ENCODE measurements at regions not wholly inside any gene's neighbourhood (a gene's known extent, or its start where the extent isn't known, plus 50 kb on each side); places are given as distances from the start of the nearest gene placed in this dataset.

GRCh38 chr12:83476695-83477690, 790.3 kb downstream of the TMTC2 start:
- H3K27ac ChIP-seq (ENCODE audit: low read depth in 2 of 2, low read length in 2 of 2) = no peak overlapping the region
- no peak overlapping the region for H3K9ac ChIP-seq (ENCODE audit: low read depth in 1 of 2, low read length in 2 of 2)
- H3K4me1 ChIP-seq (ENCODE audit: control insufficient read depth in 2 of 2, insufficient read depth in 2 of 2, low read length in 2 of 2) = no peaks in the 10 kb centered on the region
- no peaks in the 10 kb centered on the region for H3K9me3 ChIP-seq (ENCODE audit: control insufficient read depth in 2 of 2, low read length in 2 of 2)
- H3K27me3 ChIP-seq (ENCODE audit: control insufficient read depth in 2 of 2, insufficient read depth in 2 of 2, low read length in 2 of 2) = no peaks in the 10 kb centered on the region
- no peaks in the 10 kb centered on the region for H3K36me3 ChIP-seq (ENCODE audit: control insufficient read depth in 2 of 2, insufficient read depth in 2 of 2, low read length in 2 of 2)
- no peak overlapping the region for H3K4me3 ChIP-seq (ENCODE audit: low read length in 2 of 2)

DNA sequence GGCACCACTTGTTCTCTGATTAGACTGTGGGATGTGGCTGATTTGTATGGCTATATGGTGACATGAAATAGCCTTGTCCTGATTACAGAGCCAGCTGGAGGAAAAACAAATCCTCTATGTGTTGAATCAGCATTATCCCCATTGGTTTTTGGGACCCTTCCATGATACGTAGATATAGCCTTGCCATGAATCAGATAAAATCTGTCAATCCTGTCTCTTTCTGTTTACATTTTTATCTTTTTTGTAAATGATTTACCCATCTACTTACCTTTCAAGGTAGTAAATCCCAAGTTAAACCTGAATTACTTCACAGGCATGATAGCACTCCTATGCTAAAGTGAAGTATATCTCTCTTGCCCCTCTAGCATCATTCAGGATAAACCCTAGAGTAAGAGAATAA, 789.3 kb downstream of the TMTC2 start:
- Histone ChIP-seq H3K9me3 (ENCODE audit: control insufficient read depth in 2 of 2, low read length in 2 of 2) (no peaks in the 10 kb centered on the region), H3K4me1 (ENCODE audit: control insufficient read depth in 2 of 2, insufficient read depth in 2 of 2, low read length in 2 of 2) (no peaks in the 10 kb centered on the region), H3K36me3 (ENCODE audit: control insufficient read depth in 2 of 2, insufficient read depth in 2 of 2, low read length in 2 of 2) (no peaks in the 10 kb centered on the region), H3K27ac (ENCODE audit: low read depth in 2 of 2, low read length in 2 of 2) (no peak overlapping the region), H3K27me3 (ENCODE audit: control insufficient read depth in 2 of 2, insufficient read depth in 2 of 2, low read length in 2 of 2) (no peaks in the 10 kb centered on the region), H3K9ac (ENCODE audit: low read depth in 1 of 2, low read length in 2 of 2) (no peak overlapping the region), H3K4me3 (ENCODE audit: low read length in 2 of 2) (no peak overlapping the region)

- no peaks in the 10 kb centered on the region for H3K36me3 ChIP-seq (ENCODE audit: control insufficient read depth in 2 of 2, insufficient read depth in 2 of 2, low read length in 2 of 2)
- H3K9ac ChIP-seq (ENCODE audit: low read depth in 1 of 2, low read length in 2 of 2) = no peak overlapping the region
- H3K27ac ChIP-seq (ENCODE audit: low read depth in 2 of 2, low read length in 2 of 2) = no peak overlapping the region
- H3K4me1 ChIP-seq (ENCODE audit: control insufficient read depth in 2 of 2, insufficient read depth in 2 of 2, low read length in 2 of 2) = no peaks in the 10 kb centered on the region
- no peaks in the 10 kb centered on the region for H3K9me3 ChIP-seq (ENCODE audit: control insufficient read depth in 2 of 2, low read length in 2 of 2)
- H3K27me3 ChIP-seq (ENCODE audit: control insufficient read depth in 2 of 2, insufficient read depth in 2 of 2, low read length in 2 of 2) = no peaks in the 10 kb centered on the region
- H3K4me3 ChIP-seq (ENCODE audit: low read length in 2 of 2) = no peak overlapping the region
These were observed 787.7 kb downstream of the TMTC2 start for GRCh38 chr12:83474369-83474768.

GRCh38 chr12:83473408-83474095, 786.8 kb downstream of the TMTC2 start:
- Histone ChIP-seq H3K9ac (ENCODE audit: low read depth in 1 of 2, low read length in 2 of 2) (no peak overlapping the region), H3K36me3 (ENCODE audit: control insufficient read depth in 2 of 2, insufficient read depth in 2 of 2, low read length in 2 of 2) (no peaks in the 10 kb centered on the region), H3K4me1 (ENCODE audit: control insufficient read depth in 2 of 2, insufficient read depth in 2 of 2, low read length in 2 of 2) (no peaks in the 10 kb centered on the region), H3K27me3 (ENCODE audit: control insufficient read depth in 2 of 2, insufficient read depth in 2 of 2, low read length in 2 of 2) (no peaks in the 10 kb centered on the region), H3K9me3 (ENCODE audit: control insufficient read depth in 2 of 2, low read length in 2 of 2) (no peaks in the 10 kb centered on the region), H3K4me3 (ENCODE audit: low read length in 2 of 2) (no peak overlapping the region), H3K27ac (ENCODE audit: low read depth in 2 of 2, low read length in 2 of 2) (no peak overlapping the region)

DNA sequence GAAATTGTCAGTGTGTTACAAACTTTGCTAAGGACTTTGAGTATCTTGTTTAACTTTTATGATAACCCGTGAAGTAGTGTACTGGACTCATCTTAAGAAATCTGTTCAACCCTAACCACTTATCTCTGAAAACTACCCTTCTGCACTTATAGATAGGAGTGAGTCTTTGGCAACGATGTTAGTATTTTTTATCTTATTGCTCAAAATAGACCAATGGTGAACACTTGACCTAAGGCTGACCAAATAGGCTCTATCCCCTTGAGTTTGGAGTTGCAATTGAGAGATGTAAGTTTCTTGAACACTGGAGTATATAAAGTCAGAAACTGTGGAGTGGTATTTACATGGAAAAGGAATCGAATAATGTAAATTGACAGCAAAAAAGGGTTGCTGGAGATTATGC, 786.1 kb downstream of the TMTC2 start:
- no peaks in the 10 kb centered on the region for H3K9me3 ChIP-seq (ENCODE audit: control insufficient read depth in 2 of 2, low read length in 2 of 2)
- H3K4me3 ChIP-seq (ENCODE audit: low read length in 2 of 2) = no peak overlapping the region
- no peak overlapping the region for H3K9ac ChIP-seq (ENCODE audit: low read depth in 1 of 2, low read length in 2 of 2)
- H3K36me3 ChIP-seq (ENCODE audit: control insufficient read depth in 2 of 2, insufficient read depth in 2 of 2, low read length in 2 of 2) = no peaks in the 10 kb centered on the region
- H3K4me1 ChIP-seq (ENCODE audit: control insufficient read depth in 2 of 2, insufficient read depth in 2 of 2, low read length in 2 of 2) = no peaks in the 10 kb centered on the region
- no peaks in the 10 kb centered on the region for H3K27me3 ChIP-seq (ENCODE audit: control insufficient read depth in 2 of 2, insufficient read depth in 2 of 2, low read length in 2 of 2)
- H3K27ac ChIP-seq (ENCODE audit: low read depth in 2 of 2, low read length in 2 of 2) = no peak overlapping the region

GRCh38 chr12:83472350-83472749, 785.6 kb downstream of the TMTC2 start:
- H3K9me3 ChIP-seq (ENCODE audit: control insufficient read depth in 2 of 2, low read length in 2 of 2) = no peaks in the 10 kb centered on the region
- H3K4me1 ChIP-seq (ENCODE audit: control insufficient read depth in 2 of 2, insufficient read depth in 2 of 2, low read length in 2 of 2) = no peaks in the 10 kb centered on the region
- H3K4me3 ChIP-seq (ENCODE audit: low read length in 2 of 2) = no peak overlapping the region
- H3K27ac ChIP-seq (ENCODE audit: low read depth in 2 of 2, low read length in 2 of 2) = no peak overlapping the region
- no peaks in the 10 kb centered on the region for H3K27me3 ChIP-seq (ENCODE audit: control insufficient read depth in 2 of 2, insufficient read depth in 2 of 2, low read length in 2 of 2)
- H3K9ac ChIP-seq (ENCODE audit: low read depth in 1 of 2, low read length in 2 of 2) = no peak overlapping the region
- no peaks in the 10 kb centered on the region for H3K36me3 ChIP-seq (ENCODE audit: control insufficient read depth in 2 of 2, insufficient read depth in 2 of 2, low read length in 2 of 2)

- Histone ChIP-seq H3K4me3 (ENCODE audit: low read length in 2 of 2) (no peak overlapping the region), H3K27ac (ENCODE audit: low read depth in 2 of 2, low read length in 2 of 2) (no peak overlapping the region), H3K9me3 (ENCODE audit: control insufficient read depth in 2 of 2, low read length in 2 of 2) (no peaks in the 10 kb centered on the region), H3K36me3 (ENCODE audit: control insufficient read depth in 2 of 2, insufficient read depth in 2 of 2, low read length in 2 of 2) (no peaks in the 10 kb centered on the region), H3K9ac (ENCODE audit: low read depth in 1 of 2, low read length in 2 of 2) (no peak overlapping the region), H3K4me1 (ENCODE audit: control insufficient read depth in 2 of 2, insufficient read depth in 2 of 2, low read length in 2 of 2) (no peaks in the 10 kb centered on the region), H3K27me3 (ENCODE audit: control insufficient read depth in 2 of 2, insufficient read depth in 2 of 2, low read length in 2 of 2) (no peaks in the 10 kb centered on the region)
These were observed 784.6 kb downstream of the TMTC2 start for GRCh38 chr12:83471341-83471740.

- no peak overlapping the region for H3K4me3 ChIP-seq (ENCODE audit: low read length in 2 of 2)
- no peaks in the 10 kb centered on the region for H3K9me3 ChIP-seq (ENCODE audit: control insufficient read depth in 2 of 2, low read length in 2 of 2)
- H3K36me3 ChIP-seq (ENCODE audit: control insufficient read depth in 2 of 2, insufficient read depth in 2 of 2, low read length in 2 of 2) = no peaks in the 10 kb centered on the region
- H3K4me1 ChIP-seq (ENCODE audit: control insufficient read depth in 2 of 2, insufficient read depth in 2 of 2, low read length in 2 of 2) = no peaks in the 10 kb centered on the region
- H3K27ac ChIP-seq (ENCODE audit: low read depth in 2 of 2, low read length in 2 of 2) = no peak overlapping the region
- H3K27me3 ChIP-seq (ENCODE audit: control insufficient read depth in 2 of 2, insufficient read depth in 2 of 2, low read length in 2 of 2) = no peaks in the 10 kb centered on the region
- H3K9ac ChIP-seq (ENCODE audit: low read depth in 1 of 2, low read length in 2 of 2) = no peak overlapping the region
These were observed 784.0 kb downstream of the TMTC2 start for GRCh38 chr12:83470749-83471148.

DNA sequence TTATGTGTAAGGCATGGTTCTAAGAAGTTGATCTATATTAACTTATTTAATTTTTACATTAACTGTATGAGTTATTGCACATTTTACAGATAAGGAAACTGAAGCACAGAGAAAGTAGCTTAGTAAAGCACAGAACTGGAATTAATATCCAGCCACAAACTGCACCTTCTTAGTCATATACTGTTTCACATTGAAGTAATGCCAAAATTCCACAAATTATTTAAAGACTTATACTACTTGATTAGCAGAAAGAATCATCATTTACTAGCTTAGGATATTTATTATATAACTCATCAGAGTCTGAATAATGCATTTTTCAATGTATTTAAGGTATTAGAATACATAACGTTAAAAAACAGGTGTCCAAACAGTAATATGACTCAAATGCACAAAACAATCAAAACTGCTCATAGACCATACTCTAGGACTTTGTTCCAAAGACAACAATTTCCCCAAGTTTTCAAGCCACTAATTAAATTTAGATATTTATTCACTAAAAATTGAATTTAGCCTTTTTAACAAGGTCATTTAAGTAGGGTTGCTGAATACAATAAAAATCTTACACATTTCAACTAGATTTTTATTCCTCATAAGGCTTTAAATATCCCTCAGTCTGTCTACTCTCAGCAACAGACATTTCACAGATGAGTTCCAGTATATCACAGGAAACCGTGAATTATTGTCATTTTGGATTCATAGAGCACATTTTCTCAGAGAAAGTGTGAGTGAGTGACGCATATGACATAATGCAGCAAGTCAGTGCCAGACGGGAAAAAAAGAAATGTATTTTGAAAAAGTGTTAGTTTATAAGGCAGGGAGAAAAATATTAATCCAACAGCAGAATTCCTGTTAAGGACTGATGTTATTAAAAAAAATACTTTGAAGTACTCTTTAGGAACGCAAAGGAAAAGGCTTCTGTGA, 782.5 kb downstream of the TMTC2 start:
- H3K4me3 ChIP-seq (ENCODE audit: low read length in 2 of 2) = no peak overlapping the region
- H3K4me1 ChIP-seq (ENCODE audit: control insufficient read depth in 2 of 2, insufficient read depth in 2 of 2, low read length in 2 of 2) = no peaks in the 10 kb centered on the region
- no peak overlapping the region for H3K9ac ChIP-seq (ENCODE audit: low read depth in 1 of 2, low read length in 2 of 2)
- H3K9me3 ChIP-seq (ENCODE audit: control insufficient read depth in 2 of 2, low read length in 2 of 2) = no peaks in the 10 kb centered on the region
- H3K36me3 ChIP-seq (ENCODE audit: control insufficient read depth in 2 of 2, insufficient read depth in 2 of 2, low read length in 2 of 2) = no peaks in the 10 kb centered on the region
- no peaks in the 10 kb centered on the region for H3K27me3 ChIP-seq (ENCODE audit: control insufficient read depth in 2 of 2, insufficient read depth in 2 of 2, low read length in 2 of 2)
- no peak overlapping the region for H3K27ac ChIP-seq (ENCODE audit: low read depth in 2 of 2, low read length in 2 of 2)
